GM12878 (cell line): ENCODE measurements at regions not wholly inside any gene's neighbourhood (a gene's known extent, or its start where the extent isn't known, plus 50 kb on each side); places are given as distances from the start of the nearest gene placed in this dataset.

Experiments
- ATAC-seq: fragments of 200-7000 bp; cut with Tn5 transposase; 3 replicates; pipeline ENCODE4 v1.9.1; 2020; ENCODE audit warnings: mild to moderate bottlenecking, moderate library complexity
- BruUV-seq: library from RNA; stranded (reverse); fragments of 400-500 nt; replicated peaks from 2 replicates; lab custom pipeline; 2021; lab: Mats Ljungman, UMichigan
- CTCF ChIA-PET: fragments of 300-600 bp; sonication (Branson Sonifier 250); formaldehyde crosslinking; extraction: SDS; loops from one replicate; lab custom pipeline; 2021; ENCODE audit warnings: inconsistent platforms; lab: Yijun Ruan, JAX
- POLR2A ChIA-PET: fragments of 350-600 bp; formaldehyde crosslinking; extraction: SDS; loops from one replicate; lab custom pipeline; 2021; ENCODE audit warnings: inconsistent platforms; lab: Charles Lee
- RAD21 ChIA-PET: fragments of 300-600 bp; sonication (Branson Sonifier 250); formaldehyde crosslinking; loops from one replicate; lab custom pipeline; 2023; ENCODE audit warnings: antibody characterized with exemption; ENCODE audit not compliant: unreplicated experiment; lab: Charles Lee
- SMC1A ChIA-PET: fragments of 300-600 bp; sonication (Branson Sonifier 250); formaldehyde crosslinking; loops from one replicate; lab custom pipeline; 2023; ENCODE audit not compliant: unreplicated experiment, uncharacterized antibody; lab: Charles Lee
- DNase-seq: peaks from one replicate; pipeline ENCODE4 v3.0.0-alpha.2; 2011; ENCODE audit warnings: low read depth, low spot score
- FAIRE-seq: peaks from 3 replicates; lab custom pipeline; 2011; peaks lifted over from hg19 to GRCh38; lab: Jason Lieb, UNC
- H2AFZ ChIP-seq: 2 replicates; pipeline ENCODE4 v1.6.0; 2011; ENCODE audit warnings: low read depth, low read length, control low read depth; ENCODE audit not compliant: control insufficient read depth
- H3K27ac ChIP-seq: 2 replicates; pipeline ENCODE4 v1.5.1; 2011; ENCODE audit warnings: control low read depth; ENCODE audit not compliant: control insufficient read depth, insufficient read depth
- H3K27me3 ChIP-seq, 2 experiments: replicated peaks in 1 of 2; 2 replicates each; pipeline versions ENCODE4 v1.6.0 to v1.6.1; 2011; ENCODE audit warnings: low read length in 1 of 2; ENCODE audit not compliant: control insufficient read depth in 2 of 2, insufficient read depth in 2 of 2
- H3K36me3 ChIP-seq, 2 experiments: 2 replicates each; pipeline ENCODE4 v1.5.1; 2011; ENCODE audit warnings: low read length in 1 of 2; ENCODE audit not compliant: control insufficient read depth in 2 of 2, insufficient read depth in 2 of 2
- H3K4me1 ChIP-seq: 2 replicates; pipeline ENCODE4 v1.6.1; 2011; ENCODE audit warnings: mild to moderate bottlenecking, low read length, moderate library complexity, mixed read lengths; ENCODE audit not compliant: control insufficient read depth, insufficient read depth
- H3K4me2 ChIP-seq: 2 replicates; pipeline ENCODE4 v1.6.0; 2011; ENCODE audit warnings: control low read depth; ENCODE audit not compliant: control insufficient read depth, insufficient read depth
- H3K4me3 ChIP-seq: fragments of 200-600 bp; sonication (generic); 2 replicates; pipeline ENCODE4 v1.5.1; 2016
- H3K79me2 ChIP-seq: 2 replicates; pipeline ENCODE4 v1.6.0; 2011; ENCODE audit warnings: low read length; ENCODE audit not compliant: control insufficient read depth, insufficient read depth
- H3K9ac ChIP-seq: 2 replicates; pipeline ENCODE4 v1.8.0; 2011; ENCODE audit warnings: low read length, control low read depth, mixed read lengths; ENCODE audit not compliant: control insufficient read depth, insufficient read depth
- H3K9me3 ChIP-seq: replicated peaks from 3 replicates; pipeline ENCODE4 v1.5.1; 2011; ENCODE audit warnings: mild to moderate bottlenecking, low read length; ENCODE audit not compliant: control insufficient read depth, insufficient read depth
- H4K20me1 ChIP-seq: 2 replicates; pipeline ENCODE4 v1.6.0; 2011; ENCODE audit not compliant: control insufficient read depth, insufficient read depth
- BRCA1 ChIP-seq: IDR thresholded peaks from 2 replicates; pipeline ENCODE4 v1.6.1; 2011; ENCODE audit warnings: low read depth, low read length, improper control_type of control experiment
- JUND ChIP-seq: IDR thresholded peaks from 2 replicates; pipeline ENCODE4 v1.6.1; 2012; ENCODE audit warnings: low read depth, mild to moderate bottlenecking, low read length, improper control_type of control experiment, moderate library complexity
- NFIC ChIP-seq: IDR thresholded peaks from 2 replicates; pipeline ENCODE4 v1.6.1; 2012; ENCODE audit warnings: low read depth, mild to moderate bottlenecking, inconsistent platforms, low read length, moderate library complexity
- RBBP5 ChIP-seq: fragments of 200-600 bp; sonication (generic); conservative IDR thresholded peaks from 2 replicates; pipeline ENCODE4 v1.6.1; 2016
- RUNX3 ChIP-seq: IDR thresholded peaks from 2 replicates; pipeline ENCODE4 v1.6.1; 2012; ENCODE audit warnings: low read length, inconsistent platforms
- SMC3 ChIP-seq: IDR thresholded peaks from 2 replicates; pipeline ENCODE4 v1.6.1; 2011; ENCODE audit warnings: low read length, improper control_type of control experiment, borderline replicate concordance
- WRNIP1 ChIP-seq: IDR thresholded peaks from 2 replicates; pipeline ENCODE4 v1.6.1; 2011; ENCODE audit warnings: low read depth, low read length, improper control_type of control experiment, borderline replicate concordance
- YY1 ChIP-seq: IDR thresholded peaks from 2 replicates; pipeline ENCODE4 v1.6.1; 2011; ENCODE audit warnings: low read depth, mild to moderate bottlenecking, low read length
- WGBS: methylation state at CpG from one replicate; pipeline ENCODE4 v1.1.6; 2016; ENCODE audit warnings: low lambda C conversion rate; ENCODE audit not compliant: insufficient replicate concordance, insufficient coverage; ENCODE audit errors: missing lambda C conversion rate; 5-methylcytosine and 5-hydroxymethylcytosine counted together
- in situ Hi-C: fragments of 300-500 bp; cut with MboI; formaldehyde crosslinking; loops from 9 replicates; pipeline ENCODE4 v1.14.3; 2018; ENCODE audit warnings: mixed read lengths
- intact Hi-C: fragments of 100-400 bp; cut with micrococcal nuclease; formaldehyde crosslinking; loops from one replicate; pipeline ENCODE4 v1.14.2; 2022; ENCODE audit not compliant: unreplicated experiment
- TF ChIP-seq, protein P1 (sequence below): IDR thresholded peaks from 2 replicates; pipeline ENCODE4 v1.6.1; 2012; ENCODE audit warnings: low read depth, low read length, improper control_type of control experiment
- TF ChIP-seq, protein P2 (sequence below), 3 experiments: IDR thresholded peaks in 2 of 3; conservative IDR thresholded peaks in 1 of 3; 2 replicates each; pipeline ENCODE4 v1.5.1; 2011; ENCODE audit warnings: low read depth in 3 of 3, low read length in 3 of 3, mild to moderate bottlenecking in 3 of 3, control low read depth in 2 of 3, moderate library complexity in 2 of 3, inconsistent platforms in 1 of 3, mixed read lengths in 1 of 3; ENCODE audit not compliant: control insufficient read depth in 2 of 3, insufficient read depth in 1 of 3; ENCODE audit errors: extremely low read depth in 1 of 3

DNA sequence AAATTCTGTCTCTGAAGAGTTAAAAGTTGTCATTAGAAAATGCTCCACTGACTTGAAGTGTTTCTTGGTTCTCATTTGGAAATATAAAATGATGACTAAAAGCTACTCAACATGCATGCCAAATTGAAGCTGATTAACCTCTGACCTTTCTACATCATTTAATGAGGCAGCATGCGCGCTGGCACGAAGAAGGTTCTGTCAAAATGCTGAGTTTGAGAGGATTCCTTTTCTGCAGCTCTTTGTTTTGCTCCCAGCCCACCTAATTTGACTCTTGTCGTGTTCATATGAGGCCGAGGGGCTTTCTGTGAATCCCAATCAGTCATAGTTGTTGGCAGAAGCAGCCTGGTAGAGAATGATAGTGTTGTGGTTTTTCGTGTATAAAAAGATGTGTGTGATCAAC is 153.4 kb downstream of the BRMS1L start (continued):
- no peak for TF ChIP-seq BRCA1
- no peak for TF ChIP-seq RUNX3

DNA sequence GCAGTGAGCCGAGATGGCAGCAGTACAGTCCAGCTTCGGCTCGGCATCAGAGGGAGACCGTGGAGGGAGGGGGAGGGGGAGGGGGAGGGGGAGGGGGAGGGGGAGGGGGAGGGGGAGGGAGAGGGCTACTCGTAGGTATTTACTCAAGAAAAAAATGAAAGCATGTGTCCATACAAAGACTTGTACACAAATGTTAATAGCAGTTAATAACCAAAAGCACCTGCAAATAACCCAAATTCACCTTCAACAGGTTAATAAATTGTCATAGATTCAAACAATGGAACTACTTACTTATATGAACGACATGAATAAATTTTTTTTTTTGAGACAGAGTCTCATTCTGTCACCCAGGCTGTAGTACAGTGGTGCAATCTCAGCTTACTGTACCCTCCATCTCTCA is 152.4 kb downstream of the BRMS1L start:
- H3K27me3 ChIP-seq: no peaks in the 10 kb centered on the region
- no peak overlapping the region for H3K9ac ChIP-seq
- no peaks in the 10 kb centered on the region for H3K4me1 ChIP-seq
- no peaks in the 10 kb centered on the region for H3K36me3 ChIP-seq
- no peak for TF ChIP-seq JUND
- TF ChIP-seq NFIC: no peak
- TF ChIP-seq RBBP5: no peak
- TF ChIP-seq, protein P1, sequence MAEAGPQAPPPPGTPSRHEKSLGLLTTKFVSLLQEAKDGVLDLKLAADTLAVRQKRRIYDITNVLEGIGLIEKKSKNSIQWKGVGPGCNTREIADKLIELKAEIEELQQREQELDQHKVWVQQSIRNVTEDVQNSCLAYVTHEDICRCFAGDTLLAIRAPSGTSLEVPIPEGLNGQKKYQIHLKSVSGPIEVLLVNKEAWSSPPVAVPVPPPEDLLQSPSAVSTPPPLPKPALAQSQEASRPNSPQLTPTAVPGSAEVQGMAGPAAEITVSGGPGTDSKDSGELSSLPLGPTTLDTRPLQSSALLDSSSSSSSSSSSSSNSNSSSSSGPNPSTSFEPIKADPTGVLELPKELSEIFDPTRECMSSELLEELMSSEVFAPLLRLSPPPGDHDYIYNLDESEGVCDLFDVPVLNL: no peak
- TF ChIP-seq, protein P2, sequence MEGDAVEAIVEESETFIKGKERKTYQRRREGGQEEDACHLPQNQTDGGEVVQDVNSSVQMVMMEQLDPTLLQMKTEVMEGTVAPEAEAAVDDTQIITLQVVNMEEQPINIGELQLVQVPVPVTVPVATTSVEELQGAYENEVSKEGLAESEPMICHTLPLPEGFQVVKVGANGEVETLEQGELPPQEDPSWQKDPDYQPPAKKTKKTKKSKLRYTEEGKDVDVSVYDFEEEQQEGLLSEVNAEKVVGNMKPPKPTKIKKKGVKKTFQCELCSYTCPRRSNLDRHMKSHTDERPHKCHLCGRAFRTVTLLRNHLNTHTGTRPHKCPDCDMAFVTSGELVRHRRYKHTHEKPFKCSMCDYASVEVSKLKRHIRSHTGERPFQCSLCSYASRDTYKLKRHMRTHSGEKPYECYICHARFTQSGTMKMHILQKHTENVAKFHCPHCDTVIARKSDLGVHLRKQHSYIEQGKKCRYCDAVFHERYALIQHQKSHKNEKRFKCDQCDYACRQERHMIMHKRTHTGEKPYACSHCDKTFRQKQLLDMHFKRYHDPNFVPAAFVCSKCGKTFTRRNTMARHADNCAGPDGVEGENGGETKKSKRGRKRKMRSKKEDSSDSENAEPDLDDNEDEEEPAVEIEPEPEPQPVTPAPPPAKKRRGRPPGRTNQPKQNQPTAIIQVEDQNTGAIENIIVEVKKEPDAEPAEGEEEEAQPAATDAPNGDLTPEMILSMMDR (IDR thresholded peaks at IDR 0.05 in 2 of 3, conservative IDR thresholded peaks at IDR 0.05 in 1 of 3; ENCODE audit: control insufficient read depth in 2 of 3, extremely low read depth in 1 of 3, insufficient read depth in 1 of 3, low read depth in 3 of 3, low read length in 3 of 3): no peak
- no peak for TF ChIP-seq WRNIP1
- TF ChIP-seq YY1: no peak
- no peak for TF ChIP-seq SMC3
- 74% methylated on average over 1 of the region's 6 CpGs for WGBS
- SMC1A ChIA-PET: no interaction called here
- POLR2A ChIA-PET: no interaction called here
- RAD21 ChIA-PET: no interaction called here
- CTCF ChIA-PET: no interaction called here
- FAIRE-seq: no peak
- no peak for DNase-seq
- no peak overlapping the region for H3K4me3 ChIP-seq
- H2AFZ ChIP-seq: no peak overlapping the region
- in situ Hi-C loops: no loop called here
- BruUV-seq: no TSS peak
- no peaks in the 10 kb centered on the region for H3K79me2 ChIP-seq
- no peaks in the 10 kb centered on the region for H4K20me1 ChIP-seq
- H3K9me3 ChIP-seq: no peaks in the 10 kb centered on the region; the same call in 2 of the 3 replicates
- no peak overlapping the region for H3K27ac ChIP-seq
- no peak for ATAC-seq
- no peak overlapping the region for H3K4me2 ChIP-seq
- intact Hi-C loops: no loop called here
